Mucosa of descending colon (tissue), 3 donors: ENCODE measurements at regions not wholly inside any gene's neighbourhood (a gene's known extent, or its start where the extent isn't known, plus 50 kb on each side); places are given as distances from the start of the nearest gene placed in this dataset.

ENCODE experiments used
- ATAC-seq: fragments of 200-7000 bp; cut with Tn5 transposase; one replicate; pipeline ENCODE4 v1.9.1; 2020; ENCODE audit warnings: mild to moderate bottlenecking, moderate library complexity
- DNase-seq, 3 donors: peaks; one replicate each; pipeline ENCODE4 v3.0.0-alpha.2; 2020
- H3K36me3 ChIP-seq: fragments of 200-600 bp; one replicate; pipeline ENCODE4 v1.8.0; 2021; ENCODE audit warnings: low read depth, mild to moderate bottlenecking
- H3K4me1 ChIP-seq: fragments of 200-600 bp; one replicate; pipeline ENCODE4 v1.8.0; 2021; ENCODE audit warnings: low read depth, mild to moderate bottlenecking
- H3K4me3 ChIP-seq: fragments of 200-600 bp; one replicate; pipeline ENCODE4 v1.8.0; 2021; ENCODE audit warnings: mild to moderate bottlenecking
- H3K9me3 ChIP-seq: fragments of 200-600 bp; one replicate; pipeline ENCODE4 v1.8.0; 2021; ENCODE audit warnings: mild to moderate bottlenecking
- intact Hi-C, 2 donors: fragments of 100-400 bp; cut with DNase I in 1 of 2; cut with micrococcal nuclease in 1 of 2; formaldehyde crosslinking; loops; one replicate each; pipeline versions ENCODE4 v1.11.0 to v1.11.1; 2022; cut with DNase I, micrococcal nuclease
- TF ChIP-seq, protein P1 (sequence below): fragments of 200-600 bp; IDR thresholded peaks from one replicate; pipeline ENCODE4 v1.8.0; 2022; ENCODE audit warnings: antibody characterized with exemption, mild to moderate bottlenecking
- donor health status: DM: no; HTN: no; CAD: no; lungs with moderate emphysema.
- donor health status: DM: no; HTN: no; CAD: no.
- donor health status: DM: no; HTN: yes; CAD: no.

DNA sequence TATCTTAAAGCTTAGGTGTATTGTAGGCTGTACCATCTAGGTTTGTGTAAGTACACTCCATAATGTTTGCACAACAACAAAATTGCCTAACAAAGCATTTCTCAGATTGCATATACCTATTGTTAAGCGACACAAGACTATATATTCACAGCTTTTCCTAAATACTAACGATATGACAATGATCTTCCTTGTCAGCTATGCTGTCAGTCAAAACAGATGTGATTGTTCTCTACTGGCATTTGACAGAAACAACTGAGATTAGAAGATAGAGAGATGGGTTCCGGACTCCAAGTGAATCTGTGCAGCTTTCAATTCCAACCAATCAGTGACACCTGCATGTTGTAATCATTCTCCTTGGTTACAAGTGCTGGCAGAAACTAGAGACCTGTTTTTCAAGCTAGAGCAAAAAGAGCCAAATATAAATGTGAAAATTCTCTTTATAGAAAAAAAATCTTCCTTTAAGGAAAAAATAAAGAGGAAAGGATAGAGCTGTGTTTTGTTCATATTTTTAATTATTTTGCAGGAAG is 1232.3 kb upstream of the SLC39A10 start:
- Histone ChIP-seq H3K36me3 (no peaks in the 10 kb centered on the region), H3K4me3 (no peak overlapping the region), H3K4me1 (no peaks in the 10 kb centered on the region), H3K9me3 (no peaks in the 10 kb centered on the region)
- TF ChIP-seq, protein P1, sequence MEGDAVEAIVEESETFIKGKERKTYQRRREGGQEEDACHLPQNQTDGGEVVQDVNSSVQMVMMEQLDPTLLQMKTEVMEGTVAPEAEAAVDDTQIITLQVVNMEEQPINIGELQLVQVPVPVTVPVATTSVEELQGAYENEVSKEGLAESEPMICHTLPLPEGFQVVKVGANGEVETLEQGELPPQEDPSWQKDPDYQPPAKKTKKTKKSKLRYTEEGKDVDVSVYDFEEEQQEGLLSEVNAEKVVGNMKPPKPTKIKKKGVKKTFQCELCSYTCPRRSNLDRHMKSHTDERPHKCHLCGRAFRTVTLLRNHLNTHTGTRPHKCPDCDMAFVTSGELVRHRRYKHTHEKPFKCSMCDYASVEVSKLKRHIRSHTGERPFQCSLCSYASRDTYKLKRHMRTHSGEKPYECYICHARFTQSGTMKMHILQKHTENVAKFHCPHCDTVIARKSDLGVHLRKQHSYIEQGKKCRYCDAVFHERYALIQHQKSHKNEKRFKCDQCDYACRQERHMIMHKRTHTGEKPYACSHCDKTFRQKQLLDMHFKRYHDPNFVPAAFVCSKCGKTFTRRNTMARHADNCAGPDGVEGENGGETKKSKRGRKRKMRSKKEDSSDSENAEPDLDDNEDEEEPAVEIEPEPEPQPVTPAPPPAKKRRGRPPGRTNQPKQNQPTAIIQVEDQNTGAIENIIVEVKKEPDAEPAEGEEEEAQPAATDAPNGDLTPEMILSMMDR: no peak
- ATAC-seq: no peak
- intact Hi-C loops: no loop called here
- no peak for DNase-seq

GRCh38 chr2:194411221-194411620 is 1245.8 kb upstream of the SLC39A10 start:
- intact Hi-C loops: no loop called here
- TF ChIP-seq, protein P1: no peak
- DNase-seq (no peak), ATAC-seq (no peak)
- H3K4me1 ChIP-seq: no peaks in the 10 kb centered on the region
- H3K36me3 ChIP-seq: no peaks in the 10 kb centered on the region
- no peaks in the 10 kb centered on the region for H3K9me3 ChIP-seq
- no peak overlapping the region for H3K4me3 ChIP-seq

GRCh38 chr2:194395818-194396217 is 1261.2 kb upstream of the SLC39A10 start:
- Histone ChIP-seq H3K9me3 (no peaks in the 10 kb centered on the region), H3K36me3 (no peaks in the 10 kb centered on the region), H3K4me3 (no peak overlapping the region), H3K4me1 (no peaks in the 10 kb centered on the region)
- DNase-seq (no peak), ATAC-seq (no peak)
- intact Hi-C loops: no loop called here
- TF ChIP-seq, protein P1: no peak

- Histone ChIP-seq H3K36me3 (no peaks in the 10 kb centered on the region), H3K4me3 (no peak overlapping the region), H3K9me3 (peaks cover 25% of the 10 kb centered on the region), H3K4me1 (no peaks in the 10 kb centered on the region)
- intact Hi-C loops: no loop called here
- DNase-seq: no peak
- TF ChIP-seq, protein P1: no peak
- ATAC-seq: no peak
These were observed 1271.7 kb upstream of the SLC39A10 start for GRCh38 chr2:194385376-194385775.

DNA sequence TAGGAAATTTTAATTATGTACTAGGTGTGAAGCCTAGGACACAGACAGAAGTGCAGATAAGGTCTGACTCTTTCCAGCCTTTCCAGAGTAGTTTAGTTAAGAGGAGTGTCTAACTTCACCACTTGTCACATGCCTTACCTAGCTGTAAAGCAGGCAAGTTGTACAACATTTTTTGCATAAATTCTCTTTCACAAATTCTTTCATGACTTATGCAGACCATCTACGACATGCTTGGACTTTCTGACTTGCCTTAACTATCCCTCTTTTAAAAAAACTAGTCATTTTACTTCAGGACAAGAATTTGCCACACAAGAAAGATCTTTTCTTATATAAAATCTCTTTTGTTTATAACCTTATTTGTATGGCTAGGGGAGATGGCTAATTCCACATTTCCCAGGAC is 1273.6 kb upstream of the SLC39A10 start:
- TF ChIP-seq, protein P1: no peak
- no peak overlapping the region for H3K4me3 ChIP-seq
- intact Hi-C loops: no loop called here
- H3K9me3 ChIP-seq: peaks cover 25% of the 10 kb centered on the region
- H3K36me3 ChIP-seq: no peaks in the 10 kb centered on the region
- no peaks in the 10 kb centered on the region for H3K4me1 ChIP-seq
- no peak for ATAC-seq
- no peak for DNase-seq

DNA sequence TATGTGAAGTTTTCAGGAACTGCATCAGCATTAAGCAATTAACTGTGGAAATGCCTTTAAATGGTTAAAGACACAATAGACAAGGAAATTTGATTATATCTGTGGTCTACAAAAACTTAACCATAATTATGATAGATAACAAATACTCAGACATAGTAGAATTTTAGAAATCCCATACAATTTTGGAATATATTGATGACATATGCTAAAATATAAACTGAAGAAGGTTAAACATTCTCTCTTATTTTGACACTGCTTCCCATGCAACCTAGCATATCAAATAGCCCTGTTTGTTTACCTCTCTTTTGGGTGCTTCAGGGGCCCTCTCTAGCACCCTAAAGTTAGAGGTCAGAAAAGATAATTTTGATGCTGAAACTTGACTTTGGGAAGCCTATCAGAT is 1274.8 kb upstream of the SLC39A10 start:
- no peak for ATAC-seq
- TF ChIP-seq, protein P1: no peak
- H3K4me3 ChIP-seq: no peak overlapping the region
- intact Hi-C loops: no loop called here
- no peaks in the 10 kb centered on the region for H3K4me1 ChIP-seq
- H3K36me3 ChIP-seq: no peaks in the 10 kb centered on the region
- H3K9me3 ChIP-seq: peaks cover 25% of the 10 kb centered on the region
- no peak for DNase-seq
